Suprapubic skin (tissue), 3 donors: ENCODE measurements at regions not wholly inside any gene's neighbourhood (a gene's known extent, or its start where the extent isn't known, plus 50 kb on each side); places are given as distances from the start of the nearest gene placed in this dataset.

Experiments
- CTCF ChIP-seq, 2 donors: fragments of 200-600 bp in 1 of 2; fragments of 450-650 bp in 1 of 2; sonication (generic) in 1 of 2; IDR thresholded peaks; one replicate each; pipeline ENCODE4 v1.5.1; 2016 to 2019; ENCODE audit warnings: antibody characterized with exemption in 2 of 2, mild to moderate bottlenecking in 1 of 2, moderate library complexity in 1 of 2
- POLR2A ChIP-seq, 2 donors: fragments of 450-650 bp; IDR thresholded peaks; one replicate each; pipeline ENCODE4 v1.6.1; 2017; ENCODE audit warnings: antibody characterized with exemption in 2 of 2, mild to moderate bottlenecking in 2 of 2, moderate library complexity in 2 of 2

GRCh38 chr11:134889832-134890231 lies 477.8 kb upstream of the B3GAT1 start:
- no peak for TF ChIP-seq CTCF (IDR thresholded peaks at IDR 0.05)
- no peak for TF ChIP-seq POLR2A (IDR thresholded peaks at IDR 0.05)
